Astrocyte (in vitro differentiated cells and primary cell): ENCODE measurements at regions not wholly inside any gene's neighbourhood (a gene's known extent, or its start where the extent isn't known, plus 50 kb on each side); places are given as distances from the start of the nearest gene placed in this dataset.

Experiments used
- DNase-seq: peaks from one replicate; pipeline ENCODE4 v3.0.0-alpha.2; 2010; ENCODE audit warnings: low read depth
- FAIRE-seq: peaks from 2 replicates; lab custom pipeline; 2011; peaks lifted over from hg19 to GRCh38; lab: Jason Lieb, UNC
- H2AFZ ChIP-seq: 2 replicates; pipeline ENCODE4 v1.6.0; 2012; ENCODE audit warnings: low read depth, low read length, inconsistent platforms
- H3K27ac ChIP-seq: 2 replicates; pipeline ENCODE4 v1.5.1; 2011; ENCODE audit warnings: low read depth, low read length, inconsistent platforms
- H3K27me3 ChIP-seq: 2 replicates; pipeline ENCODE4 v1.6.0; 2011; ENCODE audit warnings: low read length, inconsistent platforms; ENCODE audit not compliant: insufficient read depth
- H3K36me3 ChIP-seq: 2 replicates; pipeline ENCODE4 v1.5.1; 2011; ENCODE audit warnings: low read length, inconsistent platforms; ENCODE audit not compliant: insufficient read depth
- H3K4me1 ChIP-seq: 2 replicates; pipeline ENCODE4 v1.5.1; 2011; ENCODE audit warnings: low read length, inconsistent platforms; ENCODE audit not compliant: insufficient read depth
- H3K4me2 ChIP-seq: 2 replicates; pipeline ENCODE4 v1.6.0; 2012; ENCODE audit warnings: low read length, inconsistent platforms
- H3K4me3 ChIP-seq: 2 replicates; pipeline ENCODE4 v1.5.1; 2011; ENCODE audit warnings: low read depth, mild to moderate bottlenecking, low read length, inconsistent platforms; ENCODE audit not compliant: insufficient read depth
- H3K79me2 ChIP-seq: 2 replicates; pipeline ENCODE4 v1.6.0; 2012; ENCODE audit warnings: mild to moderate bottlenecking, low read length, inconsistent platforms; ENCODE audit not compliant: insufficient read depth
- H3K9ac ChIP-seq: 2 replicates; pipeline ENCODE4 v1.6.0; 2012; ENCODE audit warnings: mild to moderate bottlenecking, low read length, inconsistent platforms
- H3K9me3 ChIP-seq: 2 replicates; pipeline ENCODE4 v1.5.1; 2012; ENCODE audit warnings: low read depth, mild to moderate bottlenecking, low read length, inconsistent platforms; ENCODE audit not compliant: insufficient read depth
- H4K20me1 ChIP-seq: 2 replicates; pipeline ENCODE4 v1.6.0; 2012; ENCODE audit warnings: low read length, inconsistent platforms; ENCODE audit not compliant: insufficient read depth
- H3K27ac Mint-ChIP-seq: one replicate; pipeline ENCODE4 v1.8.0; 2021; ENCODE audit warnings: mild to moderate bottlenecking, mixed read lengths; ENCODE audit not compliant: unreplicated experiment
- H3K27me3 Mint-ChIP-seq: one replicate; pipeline ENCODE4 v1.8.0; 2021; ENCODE audit warnings: low read depth, mixed read lengths; ENCODE audit not compliant: unreplicated experiment
- H3K36me3 Mint-ChIP-seq: one replicate; pipeline ENCODE4 v1.8.0; 2021; ENCODE audit warnings: low read depth, mixed read lengths; ENCODE audit not compliant: unreplicated experiment
- H3K4me1 Mint-ChIP-seq: one replicate; pipeline ENCODE4 v1.8.0; 2021; ENCODE audit warnings: low read depth, mixed read lengths; ENCODE audit not compliant: unreplicated experiment
- H3K4me3 Mint-ChIP-seq: one replicate; pipeline ENCODE4 v1.8.0; 2021; ENCODE audit warnings: mild to moderate bottlenecking, moderate library complexity, mixed read lengths; ENCODE audit not compliant: unreplicated experiment
- H3K9me3 Mint-ChIP-seq: one replicate; pipeline ENCODE4 v1.8.0; 2021; ENCODE audit warnings: mild to moderate bottlenecking, mixed read lengths; ENCODE audit not compliant: unreplicated experiment
- EZH2 ChIP-seq: IDR thresholded peaks from 2 replicates; pipeline ENCODE4 v1.6.1; 2012; ENCODE audit warnings: mild to moderate bottlenecking, low read length, inconsistent platforms; ENCODE audit not compliant: insufficient read depth
- TF ChIP-seq, protein P1 (sequence below): IDR thresholded peaks from 2 replicates; pipeline ENCODE4 v1.5.1; 2011; ENCODE audit warnings: low read depth, mild to moderate bottlenecking, inconsistent platforms, low read length, moderate library complexity; ENCODE audit not compliant: insufficient read depth

DNA sequence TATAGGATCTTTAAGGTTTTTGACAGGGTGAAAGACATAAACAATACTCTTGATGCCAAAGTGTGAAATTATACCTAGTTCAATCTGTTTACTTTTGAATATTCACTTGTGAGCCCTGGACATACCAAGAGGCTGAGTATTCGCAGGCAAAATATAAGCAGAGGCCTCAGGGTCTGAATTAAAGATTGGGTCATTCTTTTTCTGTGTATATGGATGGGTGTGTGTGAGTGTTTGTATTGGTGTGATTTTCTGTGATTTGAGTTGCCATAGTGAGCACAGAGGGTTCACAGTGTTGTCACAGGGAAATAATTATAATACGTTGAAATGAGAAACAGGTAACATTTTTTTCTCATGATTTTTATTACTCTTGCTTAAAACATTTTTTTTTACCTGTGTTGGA lies 770.7 kb upstream of the ALCAM start:
- no peak overlapping the region for H3K27ac ChIP-seq
- H3K9me3 ChIP-seq, result no peaks in the 10 kb centered on the region
- no peaks in the 10 kb centered on the region for H3K9me3 Mint-ChIP-seq
- no peak overlapping the region for H3K4me2 ChIP-seq
- no peak for DNase-seq
- no peak overlapping the region for H3K9ac ChIP-seq
- H3K27ac Mint-ChIP-seq, result no peak overlapping the region
- no peak for TF ChIP-seq EZH2
- TF ChIP-seq, protein P1, sequence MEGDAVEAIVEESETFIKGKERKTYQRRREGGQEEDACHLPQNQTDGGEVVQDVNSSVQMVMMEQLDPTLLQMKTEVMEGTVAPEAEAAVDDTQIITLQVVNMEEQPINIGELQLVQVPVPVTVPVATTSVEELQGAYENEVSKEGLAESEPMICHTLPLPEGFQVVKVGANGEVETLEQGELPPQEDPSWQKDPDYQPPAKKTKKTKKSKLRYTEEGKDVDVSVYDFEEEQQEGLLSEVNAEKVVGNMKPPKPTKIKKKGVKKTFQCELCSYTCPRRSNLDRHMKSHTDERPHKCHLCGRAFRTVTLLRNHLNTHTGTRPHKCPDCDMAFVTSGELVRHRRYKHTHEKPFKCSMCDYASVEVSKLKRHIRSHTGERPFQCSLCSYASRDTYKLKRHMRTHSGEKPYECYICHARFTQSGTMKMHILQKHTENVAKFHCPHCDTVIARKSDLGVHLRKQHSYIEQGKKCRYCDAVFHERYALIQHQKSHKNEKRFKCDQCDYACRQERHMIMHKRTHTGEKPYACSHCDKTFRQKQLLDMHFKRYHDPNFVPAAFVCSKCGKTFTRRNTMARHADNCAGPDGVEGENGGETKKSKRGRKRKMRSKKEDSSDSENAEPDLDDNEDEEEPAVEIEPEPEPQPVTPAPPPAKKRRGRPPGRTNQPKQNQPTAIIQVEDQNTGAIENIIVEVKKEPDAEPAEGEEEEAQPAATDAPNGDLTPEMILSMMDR, result no peak
- no peaks in the 10 kb centered on the region for H3K27me3 Mint-ChIP-seq
- H3K79me2 ChIP-seq, result no peaks in the 10 kb centered on the region
- no peak overlapping the region for H3K4me3 Mint-ChIP-seq
- no peaks in the 10 kb centered on the region for H3K36me3 ChIP-seq
- no peaks in the 10 kb centered on the region for H3K36me3 Mint-ChIP-seq
- H3K27me3 ChIP-seq, result no peaks in the 10 kb centered on the region
- H3K4me1 ChIP-seq, result no peaks in the 10 kb centered on the region
- no peaks in the 10 kb centered on the region for H4K20me1 ChIP-seq
- no peaks in the 10 kb centered on the region for H3K4me1 Mint-ChIP-seq
- no peak overlapping the region for H2AFZ ChIP-seq
- H3K4me3 ChIP-seq, result no peak overlapping the region
- no peak for FAIRE-seq

DNA sequence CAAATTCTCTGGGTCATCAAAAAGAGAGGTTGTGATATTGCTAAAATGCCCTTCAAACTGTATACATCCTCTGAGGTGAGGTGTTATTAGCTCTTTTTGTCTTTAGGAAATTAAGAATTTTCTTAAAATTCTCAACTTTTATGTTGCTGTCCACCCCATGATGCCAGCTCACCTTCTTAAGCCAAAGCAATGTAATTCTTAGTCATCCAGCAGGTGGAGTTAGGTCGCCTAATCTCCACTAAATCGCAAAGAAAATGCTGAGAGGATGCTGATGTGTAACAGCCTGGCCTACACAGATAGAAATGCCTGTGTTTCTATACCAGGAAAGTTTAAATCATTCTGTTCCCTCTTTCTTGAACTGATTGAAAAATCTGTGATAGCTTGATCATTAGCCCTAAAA lies 770.2 kb upstream of the ALCAM start:
- FAIRE-seq (peak; percentile 54), DNase-seq (peak; percentile 51)
- H3K9me3 Mint-ChIP-seq, result no peaks in the 10 kb centered on the region

DNA sequence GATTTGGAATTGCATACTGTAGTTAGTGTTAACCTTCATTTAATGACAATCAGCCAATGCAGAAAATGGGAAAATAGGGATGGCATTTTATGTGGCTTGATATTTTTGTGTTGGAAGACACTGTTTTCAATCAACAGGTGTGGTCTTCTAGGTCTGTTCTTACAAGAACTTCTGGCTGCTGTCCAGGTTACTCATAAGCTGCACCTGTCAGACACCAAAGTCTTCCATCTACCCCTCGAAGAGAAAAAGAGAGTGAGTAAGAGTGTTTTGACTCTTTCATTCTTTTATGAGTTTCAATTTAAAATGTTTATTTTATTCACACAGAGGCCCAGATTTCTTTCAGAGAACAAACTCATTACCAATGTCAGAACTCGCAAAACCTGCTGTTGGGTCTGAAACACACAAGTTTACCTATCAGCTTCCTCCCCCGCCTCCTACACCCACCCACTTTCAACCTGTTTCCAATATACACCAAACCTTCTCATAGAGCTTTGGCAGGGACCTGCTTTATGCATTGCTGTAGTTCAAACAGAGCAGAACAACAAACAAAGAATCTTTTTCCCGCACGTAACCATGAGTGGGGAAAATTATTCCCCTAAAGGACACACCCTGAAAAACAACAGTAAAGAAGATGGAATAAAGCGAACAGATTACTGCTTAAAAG lies 767.7 kb upstream of the ALCAM start:
- Histone ChIP-seq H3K79me2 (no peaks in the 10 kb centered on the region), H3K4me3 (no peak overlapping the region), H3K27me3 (no peaks in the 10 kb centered on the region), H2AFZ (no peak overlapping the region), H3K9ac (no peak overlapping the region), H3K27ac (no peak overlapping the region), H3K9me3 (no peaks in the 10 kb centered on the region), H3K36me3 (no peaks in the 10 kb centered on the region), H3K4me1 (no peaks in the 10 kb centered on the region), H4K20me1 (no peaks in the 10 kb centered on the region), H3K4me2 (no peak overlapping the region)
- TF ChIP-seq EZH2, result no peak
- TF ChIP-seq, protein P1, result no peak
- Mint-ChIP-seq H3K27me3 (no peaks in the 10 kb centered on the region), H3K4me1 (no peaks in the 10 kb centered on the region), H3K4me3 (no peak overlapping the region), H3K36me3 (no peaks in the 10 kb centered on the region), H3K27ac (no peak overlapping the region), H3K9me3 (no peaks in the 10 kb centered on the region)
- FAIRE-seq, result no peak
- no peak for DNase-seq

More for the DNA sequence above, 770.2 kb upstream of the ALCAM start:
- H3K4me3 Mint-ChIP-seq, result no peak overlapping the region
- H3K4me1 Mint-ChIP-seq, result no peaks in the 10 kb centered on the region
- Histone ChIP-seq H3K36me3 (no peaks in the 10 kb centered on the region), H2AFZ (no peak overlapping the region), H3K4me2 (no peak overlapping the region), H3K4me1 (no peaks in the 10 kb centered on the region), H3K79me2 (no peaks in the 10 kb centered on the region), H4K20me1 (no peaks in the 10 kb centered on the region), H3K27me3 (no peaks in the 10 kb centered on the region), H3K4me3 (no peak overlapping the region), H3K9ac (no peak overlapping the region), H3K9me3 (no peaks in the 10 kb centered on the region), H3K27ac (no peak overlapping the region)
- H3K36me3 Mint-ChIP-seq, result no peaks in the 10 kb centered on the region
- H3K27me3 Mint-ChIP-seq, result no peaks in the 10 kb centered on the region
- no peak overlapping the region for H3K27ac Mint-ChIP-seq
- TF ChIP-seq, protein P1, result peak; percentile 63
- TF ChIP-seq EZH2, result no peak
